ENCODE measurements at regions not wholly inside any gene's neighbourhood (a gene's known extent, or its start where the extent isn't known, plus 50 kb on each side); places are given as distances from the start of the nearest gene placed in this dataset.

DNA sequence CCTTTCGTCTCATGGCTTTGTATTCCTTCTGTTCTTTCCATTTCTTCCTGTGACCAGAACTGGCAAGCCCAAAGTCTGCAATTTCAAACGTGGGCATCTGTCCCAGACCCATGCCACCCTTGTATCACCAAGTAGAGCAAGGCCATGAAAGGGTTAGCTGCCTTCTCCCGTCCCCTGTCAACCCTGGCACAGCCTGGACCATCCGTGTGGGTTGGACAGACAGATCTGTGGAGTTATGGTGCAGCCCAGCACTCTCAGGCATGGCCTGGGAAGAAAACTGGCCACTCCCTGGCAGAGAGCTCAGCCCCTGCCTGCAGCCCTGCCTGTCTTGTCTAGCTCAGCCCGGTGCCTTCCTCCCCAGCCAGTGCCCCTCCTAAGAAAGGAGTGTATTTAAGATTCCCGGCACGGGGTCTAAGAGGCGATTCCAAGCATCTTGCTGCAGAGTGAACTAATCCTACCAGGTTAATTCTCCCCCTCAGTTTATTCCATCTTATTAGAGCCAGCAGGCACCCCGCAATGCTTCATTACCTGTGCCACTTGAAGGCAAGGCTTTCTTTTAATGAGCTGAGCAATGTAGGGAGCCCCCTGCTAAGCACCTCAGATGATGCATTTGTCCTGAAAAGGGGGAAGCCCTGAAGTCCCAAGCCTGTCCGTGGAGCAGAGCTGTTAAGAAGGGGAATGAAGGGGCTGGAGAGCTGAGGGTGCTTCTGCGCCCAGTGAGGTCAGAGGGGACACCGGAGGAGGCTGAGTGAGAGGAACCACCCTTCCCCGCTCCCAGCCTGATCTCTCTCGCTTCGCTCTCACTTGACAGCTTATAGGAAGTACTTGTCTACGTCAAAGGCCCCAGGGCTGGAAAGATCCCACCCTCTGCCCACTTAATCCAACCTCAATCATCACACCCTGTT lies 130.6 kb downstream of the SPATA19 start:
- Histone ChIP-seq H3K9ac (no peak overlapping the region), H4K20me1 (no peaks in the 10 kb centered on the region), H3K4me3 (no peak overlapping the region), H3K36me3 (no peaks in the 10 kb centered on the region), H3K27me3 (no peaks in the 10 kb centered on the region), H3K27ac (no peak overlapping the region), H3K4me1 (no peaks in the 10 kb centered on the region), H3K9me3 (replicated peaks in 1 of 11) (no peaks in the 10 kb centered on the region), H3K4me2 (no peak overlapping the region)
- no peak for TF ChIP-seq Cebpa-rat (IDR thresholded peaks at IDR 0.05)

DNA sequence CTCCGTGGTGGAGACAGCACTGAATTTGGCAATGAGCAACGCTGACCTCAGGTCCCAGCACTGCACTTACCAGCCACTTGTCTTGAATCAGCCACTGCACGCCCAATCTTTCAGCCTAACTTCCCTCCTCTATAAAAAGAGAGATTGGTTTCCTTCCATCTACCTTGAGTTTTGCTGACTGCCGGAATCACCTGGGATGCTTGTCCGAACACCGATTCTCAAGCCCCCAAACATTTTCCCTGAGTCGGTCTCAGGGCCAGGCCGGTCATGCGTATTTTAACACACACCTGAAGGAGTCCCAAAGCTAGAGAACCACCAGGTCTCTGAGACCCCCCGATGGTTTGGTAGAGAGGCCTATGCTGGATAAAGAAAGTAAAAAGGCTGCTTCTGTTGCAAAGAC lies 131.5 kb downstream of the SPATA19 start:
- Histone ChIP-seq H3K4me3 (no peak overlapping the region), H3K9me3 (replicated peaks in 1 of 11) (no peaks in the 10 kb centered on the region), H3K27me3 (no peaks in the 10 kb centered on the region), H3K4me1 (no peaks in the 10 kb centered on the region), H3K4me2 (no peak overlapping the region), H3K27ac (no peak overlapping the region), H3K36me3 (no peaks in the 10 kb centered on the region), H3K9ac (no peak overlapping the region), H4K20me1 (no peaks in the 10 kb centered on the region)
- no peak for TF ChIP-seq Cebpa-rat (IDR thresholded peaks at IDR 0.05)

DNA sequence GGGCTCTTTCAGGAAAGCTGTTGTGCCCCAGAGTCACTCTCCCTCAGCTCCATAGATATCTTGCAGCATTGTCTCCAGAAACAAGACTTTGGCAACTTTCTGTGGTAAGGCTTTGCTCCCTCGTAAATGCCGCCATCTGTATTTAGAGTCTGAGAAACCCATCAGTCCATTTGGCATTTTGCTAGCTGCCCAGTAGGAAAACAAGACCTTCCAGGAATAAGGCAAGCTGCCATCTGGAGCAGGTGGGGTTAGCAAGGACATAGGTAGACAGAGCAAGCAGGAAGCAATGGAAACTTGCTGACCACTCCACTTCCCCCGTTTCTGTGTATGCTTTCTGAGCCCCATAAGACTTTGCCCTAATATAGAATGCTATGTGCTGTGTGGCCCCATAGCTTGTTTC lies 131.9 kb downstream of the SPATA19 start:
- no peak overlapping the region for H3K4me3 ChIP-seq
- H3K4me1 ChIP-seq: no peaks in the 10 kb centered on the region
- H3K27ac ChIP-seq: no peak overlapping the region
- no peak for TF ChIP-seq Cebpa-rat (IDR thresholded peaks at IDR 0.05)
- H3K27me3 ChIP-seq: no peaks in the 10 kb centered on the region
- no peaks in the 10 kb centered on the region for H3K36me3 ChIP-seq
- H4K20me1 ChIP-seq: no peaks in the 10 kb centered on the region
- no peak overlapping the region for H3K9ac ChIP-seq
- H3K4me2 ChIP-seq: no peak overlapping the region
- H3K9me3 ChIP-seq (replicated peaks in 1 of 11): no peaks in the 10 kb centered on the region

DNA sequence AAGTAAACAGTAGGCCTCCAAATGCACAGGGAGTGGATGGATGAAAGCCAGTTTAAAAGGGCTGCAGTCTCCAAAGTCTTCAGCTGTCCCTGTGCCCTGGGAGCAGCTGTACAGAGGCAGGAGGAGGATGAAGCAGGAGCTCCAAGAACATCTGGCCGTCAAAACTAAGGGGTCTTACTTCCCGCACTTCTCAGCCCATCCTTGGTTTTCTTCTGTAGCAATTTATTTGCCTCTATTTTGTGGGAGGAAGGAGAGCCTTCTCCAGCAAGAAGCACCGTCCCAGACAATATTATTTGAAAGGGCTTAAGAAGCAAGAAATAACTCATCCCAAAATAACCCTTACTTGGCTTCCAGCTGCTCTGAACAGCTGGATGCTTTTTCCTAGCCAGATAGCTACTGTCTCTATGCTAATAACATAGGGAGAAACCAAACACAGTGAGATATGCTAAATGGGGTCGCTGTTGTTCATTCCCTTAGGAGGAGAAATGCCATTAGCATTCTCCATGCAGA lies 133.2 kb downstream of the SPATA19 start:
- Histone ChIP-seq H3K4me3 (no peak overlapping the region), H3K9me3 (replicated peaks in 1 of 11) (peaks cover 0 to 4% (median 0%) of the 10 kb centered on the region in 11 experiments; a peak in 1 of 22 replicates), H3K27ac (no peak overlapping the region), H3K4me1 (no peaks in the 10 kb centered on the region), H3K36me3 (no peaks in the 10 kb centered on the region), H3K27me3 (no peaks in the 10 kb centered on the region), H3K9ac (no peak overlapping the region), H3K4me2 (no peak overlapping the region), H4K20me1 (no peaks in the 10 kb centered on the region)
- no peak for TF ChIP-seq Cebpa-rat (IDR thresholded peaks at IDR 0.05)

DNA sequence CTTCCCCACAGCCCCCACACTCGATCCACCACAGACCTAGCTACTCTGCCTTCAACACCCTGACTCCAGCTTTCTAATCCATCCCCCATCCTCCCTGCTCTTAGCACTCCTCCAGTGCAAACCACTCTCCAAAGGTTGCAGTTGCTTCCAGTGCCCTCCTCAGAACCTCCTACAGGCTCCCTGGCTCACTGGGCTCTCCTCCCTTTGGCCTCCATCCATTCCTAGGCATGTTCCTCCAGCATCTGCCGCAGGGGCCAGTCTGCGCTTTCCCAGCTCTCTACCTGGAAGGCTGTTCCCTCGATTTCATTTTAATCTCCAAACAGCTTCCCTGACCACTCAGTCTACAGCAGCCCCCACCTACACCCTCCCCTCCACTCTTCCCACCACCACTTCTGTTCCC lies 133.8 kb downstream of the SPATA19 start:
- no peaks in the 10 kb centered on the region for H3K36me3 ChIP-seq
- H3K27ac ChIP-seq: no peak overlapping the region
- H3K4me3 ChIP-seq: no peak overlapping the region
- no peaks in the 10 kb centered on the region for H3K4me1 ChIP-seq
- no peaks in the 10 kb centered on the region for H3K27me3 ChIP-seq
- H3K9me3 ChIP-seq (replicated peaks in 1 of 11): peaks cover 0 to 7% (median 0%) of the 10 kb centered on the region in 11 experiments; a peak in 1 of 22 replicates
- no peak overlapping the region for H3K9ac ChIP-seq
- no peak for TF ChIP-seq Cebpa-rat (IDR thresholded peaks at IDR 0.05)
- H4K20me1 ChIP-seq: no peaks in the 10 kb centered on the region
- H3K4me2 ChIP-seq: no peak overlapping the region

DNA sequence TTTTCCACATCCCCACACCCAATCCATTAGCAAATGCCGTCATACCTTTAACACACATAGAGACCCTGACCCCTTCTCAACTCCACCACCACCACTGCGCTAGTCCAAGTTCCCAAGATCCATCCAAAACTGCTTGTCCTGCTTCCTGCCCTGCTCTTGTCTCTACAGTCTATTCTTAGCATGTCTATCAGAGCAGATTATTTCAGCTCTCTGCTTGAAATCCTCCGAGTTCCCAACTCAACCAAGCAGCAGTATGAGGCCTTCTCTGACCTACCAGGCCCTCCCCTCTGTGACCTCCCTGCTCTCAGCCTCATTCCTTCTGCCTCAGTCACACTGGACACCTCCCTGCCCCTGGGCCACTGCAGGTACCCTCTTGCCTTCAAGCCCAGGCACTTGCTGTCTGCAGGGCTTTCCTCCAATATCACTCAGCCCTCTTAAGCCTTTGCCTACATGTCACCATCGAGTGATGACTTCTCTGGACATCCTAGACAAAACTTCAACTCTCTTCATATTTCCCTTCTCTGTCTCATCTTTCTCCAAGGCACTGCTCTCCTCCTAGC lies 134.6 kb downstream of the SPATA19 start:
- no peak overlapping the region for H3K27ac ChIP-seq
- no peaks in the 10 kb centered on the region for H4K20me1 ChIP-seq
- H3K9me3 ChIP-seq (replicated peaks in 1 of 11): peaks cover 0 to 7% (median 0%) of the 10 kb centered on the region in 11 experiments; a peak in 1 of 22 replicates
- H3K4me3 ChIP-seq: no peak overlapping the region
- H3K27me3 ChIP-seq: no peaks in the 10 kb centered on the region
- H3K4me1 ChIP-seq: peaks cover 0 to 4% (median 3%) of the 10 kb centered on the region in 10 experiments; a peak in 10 of 20 replicates
- H3K4me2 ChIP-seq: no peak overlapping the region
- H3K36me3 ChIP-seq: no peaks in the 10 kb centered on the region
- H3K9ac ChIP-seq: no peak overlapping the region
- TF ChIP-seq Cebpa-rat (IDR thresholded peaks at IDR 0.05): no peak

DNA sequence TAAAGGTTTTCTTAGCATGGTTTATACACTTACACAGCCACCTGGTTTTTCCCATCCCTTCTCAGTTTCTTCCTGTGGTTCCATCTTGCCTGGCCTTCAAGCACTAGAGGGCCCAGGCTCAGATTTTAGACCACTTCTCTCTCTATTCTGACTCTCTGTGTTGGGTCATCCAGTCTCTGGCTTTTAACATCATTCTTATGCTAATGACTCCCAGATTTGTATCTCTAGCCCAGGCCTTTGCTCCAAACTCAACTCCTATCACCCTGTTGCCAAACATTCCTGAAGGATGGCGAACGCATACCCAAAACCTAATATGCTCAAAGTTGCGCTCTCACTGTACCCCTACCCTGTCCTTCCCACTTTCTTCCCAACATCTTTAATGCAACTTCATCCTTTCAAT lies 135.1 kb downstream of the SPATA19 start:
- Histone ChIP-seq H3K4me1 (peaks cover 0 to 10% (median 8%) of the 10 kb centered on the region in 10 experiments; a peak in 13 of 20 replicates), H3K9ac (no peak overlapping the region), H3K27ac (no peak overlapping the region), H3K4me2 (no peak overlapping the region), H3K4me3 (no peak overlapping the region), H3K36me3 (no peaks in the 10 kb centered on the region), H3K27me3 (no peaks in the 10 kb centered on the region), H3K9me3 (replicated peaks in 1 of 11) (peaks cover 0 to 7% (median 0%) of the 10 kb centered on the region in 11 experiments; a peak in 1 of 22 replicates), H4K20me1 (no peaks in the 10 kb centered on the region)
- no peak for TF ChIP-seq Cebpa-rat (IDR thresholded peaks at IDR 0.05)

DNA sequence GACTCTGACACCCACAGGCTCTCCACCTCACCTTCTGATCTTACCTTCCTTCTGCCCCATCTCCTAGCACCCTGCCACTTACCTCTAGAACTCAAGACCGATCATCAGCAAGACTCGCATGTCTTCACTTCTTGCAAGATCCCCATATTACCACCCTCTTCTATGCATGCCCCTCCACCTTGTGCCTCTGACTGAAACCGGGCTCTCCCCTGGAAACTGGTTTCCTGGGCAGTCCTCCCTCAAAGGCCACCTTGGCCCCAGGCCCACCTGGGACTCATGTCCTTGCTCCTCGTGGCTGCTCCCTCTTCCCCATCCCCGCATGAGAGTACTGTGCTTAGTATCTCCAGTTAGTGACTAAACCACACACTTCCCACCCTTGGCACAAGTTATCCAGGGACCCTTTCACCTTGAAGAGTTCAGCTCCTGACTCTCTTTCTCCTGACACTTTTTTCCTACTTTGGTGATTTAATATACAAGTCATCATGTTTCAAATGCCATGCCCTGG lies 136.7 kb downstream of the SPATA19 start:
- no peak for TF ChIP-seq Cebpa-rat (IDR thresholded peaks at IDR 0.05)
- Histone ChIP-seq H3K4me1 (peaks cover 0 to 24% (median 19%) of the 10 kb centered on the region in 10 experiments; a peak in 13 of 20 replicates), H3K9me3 (replicated peaks in 1 of 11) (peaks cover 0 to 7% (median 0%) of the 10 kb centered on the region in 11 experiments; a peak in 1 of 22 replicates), H3K27ac (no peak overlapping the region), H4K20me1 (no peaks in the 10 kb centered on the region), H3K27me3 (no peaks in the 10 kb centered on the region), H3K36me3 (no peaks in the 10 kb centered on the region), H3K9ac (no peak overlapping the region), H3K4me2 (no peak overlapping the region), H3K4me3 (no peak overlapping the region)
